ENCODE measurements at regions not wholly inside any gene's neighbourhood (a gene's known extent, or its start where the extent isn't known, plus 50 kb on each side); places are given as distances from the start of the nearest gene placed in this dataset.
A peak's percentile ranks its signal among the peaks of the same experiment; 100 is the strongest.

DNA sequence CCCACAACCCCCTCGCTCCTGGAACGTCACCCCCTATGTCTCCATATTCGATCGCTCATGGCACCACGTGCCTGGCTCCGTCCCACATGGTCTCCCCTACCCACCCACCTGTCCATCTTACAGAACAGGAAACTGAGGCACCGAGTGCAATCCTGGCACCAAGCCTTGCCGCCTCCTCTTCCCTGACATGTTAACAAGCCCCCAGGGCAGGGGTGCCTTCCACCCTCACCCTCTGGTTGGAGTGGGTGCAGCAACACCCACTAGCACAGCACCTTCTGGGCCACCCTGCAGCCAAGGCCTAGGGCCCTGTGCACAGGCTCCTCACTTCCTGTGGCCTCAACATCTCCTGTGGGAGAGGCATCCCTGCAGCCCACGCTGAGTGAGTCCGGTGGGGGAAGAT is 110.3 kb downstream of the RFLNA start:
- Histone ChIP-seq H3K4me1 (peaks cover 0 to 47% (median 30%) of the 10 kb centered on the region in 4 donors), H3K27ac (no peak overlapping the region), H3K27me3 (no peaks in the 10 kb centered on the region), H3K9me3 (no peaks in the 10 kb centered on the region), H3K36me3 (peaks cover 6 to 63% (median 32%) of the 10 kb centered on the region in 3 donors), H3K4me3 (no peak overlapping the region)
- TF ChIP-seq, protein P1, sequence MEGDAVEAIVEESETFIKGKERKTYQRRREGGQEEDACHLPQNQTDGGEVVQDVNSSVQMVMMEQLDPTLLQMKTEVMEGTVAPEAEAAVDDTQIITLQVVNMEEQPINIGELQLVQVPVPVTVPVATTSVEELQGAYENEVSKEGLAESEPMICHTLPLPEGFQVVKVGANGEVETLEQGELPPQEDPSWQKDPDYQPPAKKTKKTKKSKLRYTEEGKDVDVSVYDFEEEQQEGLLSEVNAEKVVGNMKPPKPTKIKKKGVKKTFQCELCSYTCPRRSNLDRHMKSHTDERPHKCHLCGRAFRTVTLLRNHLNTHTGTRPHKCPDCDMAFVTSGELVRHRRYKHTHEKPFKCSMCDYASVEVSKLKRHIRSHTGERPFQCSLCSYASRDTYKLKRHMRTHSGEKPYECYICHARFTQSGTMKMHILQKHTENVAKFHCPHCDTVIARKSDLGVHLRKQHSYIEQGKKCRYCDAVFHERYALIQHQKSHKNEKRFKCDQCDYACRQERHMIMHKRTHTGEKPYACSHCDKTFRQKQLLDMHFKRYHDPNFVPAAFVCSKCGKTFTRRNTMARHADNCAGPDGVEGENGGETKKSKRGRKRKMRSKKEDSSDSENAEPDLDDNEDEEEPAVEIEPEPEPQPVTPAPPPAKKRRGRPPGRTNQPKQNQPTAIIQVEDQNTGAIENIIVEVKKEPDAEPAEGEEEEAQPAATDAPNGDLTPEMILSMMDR (IDR thresholded peaks at IDR 0.05) = no peak
- intact Hi-C loops (cut with DNase I; ENCODE audit: low total_unique reads) = no loop called here
- no peak for DNase-seq

DNA sequence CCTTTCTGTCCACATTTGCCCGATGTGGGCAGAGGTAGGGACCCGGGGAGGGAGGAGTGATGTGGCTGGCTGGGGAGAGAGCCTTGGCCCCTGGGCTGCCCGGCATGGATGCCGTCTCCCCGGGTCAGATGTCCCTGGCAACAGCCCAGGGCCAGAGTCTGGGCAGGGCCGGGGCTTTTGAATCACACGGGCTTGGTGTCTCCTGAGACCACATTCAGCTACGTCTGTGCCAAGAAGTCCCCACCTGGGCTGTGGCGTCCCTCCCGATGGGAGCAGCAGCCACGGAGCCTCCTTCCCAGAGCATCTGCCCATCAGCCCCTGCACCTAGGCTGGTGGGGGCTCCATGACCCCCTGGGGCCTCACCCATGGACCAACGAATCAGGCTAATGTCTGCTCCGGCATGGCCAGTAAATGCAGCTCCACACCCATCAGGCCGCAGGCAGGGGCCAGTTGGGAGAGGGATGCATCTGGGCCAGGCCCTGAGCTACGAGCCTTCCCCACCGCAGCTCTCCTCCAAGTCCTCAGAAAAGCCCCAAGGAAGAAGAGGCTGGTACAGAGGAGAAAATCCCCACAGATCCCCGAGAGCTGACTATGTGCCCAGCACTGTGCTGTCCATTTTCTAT is 109.4 kb downstream of the RFLNA start:
- Histone ChIP-seq H3K9me3 (no peaks in the 10 kb centered on the region), H3K4me1 (peaks cover under 1 to 47% (median 28%) of the 10 kb centered on the region in 4 donors), H3K36me3 (peaks cover 6 to 64% (median 34%) of the 10 kb centered on the region in 3 donors), H3K4me3 (no peak overlapping the region), H3K27ac (peak overlapping the region; percentile 52 to 57), H3K27me3 (no peaks in the 10 kb centered on the region)
- peak; percentile 67 to 89 for DNase-seq
- TF ChIP-seq, protein P1 (IDR thresholded peaks at IDR 0.05) = no peak
- intact Hi-C loops (cut with DNase I; ENCODE audit: low total_unique reads) = no loop called here

DNA sequence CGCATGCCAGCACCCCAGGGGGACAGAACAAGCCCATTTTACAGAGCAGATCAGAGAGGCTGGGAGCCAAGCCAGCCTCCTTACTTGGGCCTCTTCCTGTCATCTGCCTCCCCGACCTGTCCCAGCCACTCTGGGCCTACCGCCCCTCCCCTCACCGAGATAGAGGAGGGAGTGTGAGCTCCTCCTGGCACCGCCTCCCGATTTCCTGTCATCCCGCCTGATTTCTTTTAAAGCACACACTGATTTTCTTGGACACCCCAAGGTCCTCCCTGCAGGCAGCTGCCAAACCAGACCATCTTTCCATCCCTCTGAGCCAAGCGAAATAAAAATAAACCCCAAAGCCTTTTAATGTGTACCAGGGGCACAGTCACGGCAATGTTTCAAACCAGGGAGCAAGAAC is 108.4 kb downstream of the RFLNA start:
- TF ChIP-seq, protein P1 (IDR thresholded peaks at IDR 0.05) = no peak
- H3K9me3 ChIP-seq = no peaks in the 10 kb centered on the region
- intact Hi-C loops (cut with DNase I; ENCODE audit: low total_unique reads) = no loop called here
- peak overlapping the region; percentile 52 to 57 for H3K27ac ChIP-seq
- H3K4me1 ChIP-seq = peaks cover 4 to 57% (median 38%) of the 10 kb centered on the region in 4 donors
- no peaks in the 10 kb centered on the region for H3K27me3 ChIP-seq
- peaks cover 6 to 64% (median 38%) of the 10 kb centered on the region in 3 donors for H3K36me3 ChIP-seq
- DNase-seq = peak; percentile 74 to 90
- no peak overlapping the region for H3K4me3 ChIP-seq

DNA sequence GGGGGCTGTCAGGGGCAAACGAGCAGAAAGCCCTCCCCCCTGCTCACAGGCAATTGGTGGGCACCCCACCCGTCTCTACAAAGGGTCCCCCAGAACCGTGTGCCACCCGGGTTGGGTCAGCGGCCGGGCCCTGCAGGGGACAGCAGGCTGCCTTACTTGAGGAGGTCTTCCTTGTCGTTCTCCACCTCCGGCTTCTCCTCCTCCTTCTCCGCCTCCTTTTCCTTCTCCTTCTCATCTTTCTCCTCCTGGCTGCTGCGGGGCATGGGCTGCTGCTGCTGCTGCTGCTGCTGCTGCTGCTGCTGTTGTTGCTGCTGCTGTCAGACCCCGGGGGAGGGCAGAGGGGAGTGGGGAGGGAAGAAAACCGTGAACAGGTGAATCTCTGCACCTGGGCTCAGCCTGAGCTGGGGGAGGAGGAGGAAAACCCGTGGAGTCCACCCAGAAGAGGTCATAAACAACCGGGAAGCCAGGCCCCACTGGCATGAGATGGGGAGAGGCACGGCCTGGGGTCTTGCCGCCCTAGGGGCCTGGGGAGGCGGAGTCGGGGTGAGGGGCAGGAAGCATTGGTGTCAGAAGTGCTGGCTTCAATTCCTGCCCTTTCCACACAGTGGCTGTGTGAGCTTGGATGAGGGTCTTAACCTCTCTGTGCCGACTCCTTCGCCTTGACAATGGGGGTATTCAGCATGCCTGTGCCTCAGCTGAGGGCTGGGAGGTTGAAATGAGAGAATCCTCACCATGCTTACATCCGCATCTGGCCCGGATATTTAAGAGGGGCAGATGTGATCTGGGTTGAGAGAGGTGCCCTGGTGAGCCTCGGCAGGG is 107.6 kb downstream of the RFLNA start:
- H3K27ac ChIP-seq = peak overlapping the region; percentile 52 to 57
- no peak overlapping the region for H3K4me3 ChIP-seq
- no peak for DNase-seq
- H3K27me3 ChIP-seq = no peaks in the 10 kb centered on the region
- no peaks in the 10 kb centered on the region for H3K9me3 ChIP-seq
- H3K4me1 ChIP-seq = peaks cover 4 to 65% (median 46%) of the 10 kb centered on the region in 4 donors
- TF ChIP-seq, protein P1 (IDR thresholded peaks at IDR 0.05) = no peak
- peaks cover 6 to 64% (median 41%) of the 10 kb centered on the region in 3 donors for H3K36me3 ChIP-seq
- intact Hi-C loops (cut with DNase I; ENCODE audit: low total_unique reads) = no loop called here

DNA sequence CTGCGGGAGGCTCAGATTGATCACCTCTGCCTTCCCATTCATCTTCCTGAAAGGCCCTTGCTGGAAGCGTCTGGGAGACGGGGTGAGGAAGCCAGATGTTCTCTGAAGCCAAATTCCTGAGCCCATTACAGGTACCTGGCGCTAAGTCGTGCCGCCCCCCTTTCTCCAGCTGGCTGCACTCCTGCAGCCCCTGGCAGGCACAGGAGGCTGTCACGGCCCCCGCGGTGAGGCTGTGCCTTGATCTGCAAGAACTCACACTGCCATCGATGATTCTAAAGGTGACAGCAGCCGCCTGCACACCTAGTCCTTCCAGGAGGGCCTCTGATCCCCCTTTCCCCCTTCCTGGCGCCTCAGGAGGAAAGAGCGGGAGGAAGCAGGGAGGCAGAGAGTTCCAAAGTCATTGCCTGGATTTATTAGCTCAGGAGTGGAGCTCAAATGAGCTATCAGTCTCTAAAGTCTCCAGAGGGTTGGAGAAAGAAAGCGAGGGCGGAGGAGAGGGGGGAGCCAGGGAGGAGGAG is 106.9 kb downstream of the RFLNA start:
- peaks cover 6 to 63% (median 44%) of the 10 kb centered on the region in 3 donors for H3K36me3 ChIP-seq
- H3K4me1 ChIP-seq = peaks cover 4 to 72% (median 53%) of the 10 kb centered on the region in 4 donors
- no peaks in the 10 kb centered on the region for H3K27me3 ChIP-seq
- no peak for DNase-seq
- no peak overlapping the region for H3K4me3 ChIP-seq
- TF ChIP-seq, protein P1 (IDR thresholded peaks at IDR 0.05) = no peak
- no peaks in the 10 kb centered on the region for H3K9me3 ChIP-seq
- H3K27ac ChIP-seq = peak overlapping the region in 1 of 2 donors; percentile 57
- intact Hi-C loops (cut with DNase I; ENCODE audit: low total_unique reads) = no loop called here

Data from tibial artery (tissue), 4 donors.